ENCODE measurements at regions not wholly inside any gene's neighbourhood (a gene's known extent, or its start where the extent isn't known, plus 50 kb on each side); places are given as distances from the start of the nearest gene placed in this dataset.
A peak's percentile ranks its signal among the peaks of the same experiment; 100 is the strongest.

DNA sequence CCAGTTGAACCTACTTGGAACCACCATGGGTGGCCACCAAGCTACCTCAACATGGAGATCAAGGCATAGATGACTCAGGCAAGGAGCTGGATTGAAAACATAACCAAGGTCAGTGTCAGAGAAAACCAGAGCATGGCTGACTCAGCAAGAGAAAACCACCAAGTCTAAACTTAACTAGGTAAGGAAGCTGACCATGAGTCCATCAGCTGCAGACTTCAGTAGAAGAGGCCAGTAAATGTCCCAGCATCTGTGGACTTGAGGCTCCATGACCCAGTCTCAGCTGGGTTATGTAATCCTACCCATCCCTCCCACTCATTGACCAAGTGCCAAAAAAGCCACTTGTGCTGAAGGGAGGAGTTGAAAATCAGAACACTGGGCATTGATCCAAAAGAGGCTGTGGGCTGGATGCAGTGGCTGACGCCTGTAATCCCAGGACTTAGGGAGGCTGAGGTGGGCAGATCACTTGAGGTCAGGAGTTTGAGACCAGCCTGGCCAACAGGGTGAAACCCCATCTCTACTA, 93.7 kb upstream of the CBLN4 start:
- Histone ChIP-seq H3K4me1 (ENCODE audit: low read length) (no peaks in the 10 kb centered on the region), H3K27ac (ENCODE audit: low read length) (no peak overlapping the region), H3K79me2 (ENCODE audit: low read length) (no peaks in the 10 kb centered on the region), H4K20me1 (ENCODE audit: insufficient read depth, low read length) (no peaks in the 10 kb centered on the region), H2AFZ (ENCODE audit: low read length) (no peak overlapping the region), H3K9me3 (replicated peaks; ENCODE audit: insufficient read depth, low read length) (no peaks in the 10 kb centered on the region), H3K4me3 (ENCODE audit: low read length) (no peak overlapping the region), H3K9ac (ENCODE audit: low read length) (no peak overlapping the region), H3K27me3 (replicated peaks; ENCODE audit: insufficient read depth, low read length) (no peaks in the 10 kb centered on the region), H3K36me3 (replicated peaks; ENCODE audit: insufficient read depth, low read length) (no peaks in the 10 kb centered on the region), H3K4me2 (ENCODE audit: low read depth, low read length) (no peak overlapping the region), H3F3A (ENCODE audit: insufficient read depth, low read length) (no peaks in the 10 kb centered on the region), H3K9me2 (replicated peaks; ENCODE audit: insufficient read depth, low read length) (no peaks in the 10 kb centered on the region)
- DNase-seq, result peak; percentile 21
- TF ChIP-seq EZH2 (optimal IDR thresholded peaks at IDR 0.05; ENCODE audit: low read depth, low read length) (no peak), CTCF (IDR thresholded peaks at IDR 0.05; ENCODE audit: low read length) (no peak), EZH2phosphoT487 (IDR thresholded peaks at IDR 0.05; ENCODE audit: low read length) (no peak)

DNA sequence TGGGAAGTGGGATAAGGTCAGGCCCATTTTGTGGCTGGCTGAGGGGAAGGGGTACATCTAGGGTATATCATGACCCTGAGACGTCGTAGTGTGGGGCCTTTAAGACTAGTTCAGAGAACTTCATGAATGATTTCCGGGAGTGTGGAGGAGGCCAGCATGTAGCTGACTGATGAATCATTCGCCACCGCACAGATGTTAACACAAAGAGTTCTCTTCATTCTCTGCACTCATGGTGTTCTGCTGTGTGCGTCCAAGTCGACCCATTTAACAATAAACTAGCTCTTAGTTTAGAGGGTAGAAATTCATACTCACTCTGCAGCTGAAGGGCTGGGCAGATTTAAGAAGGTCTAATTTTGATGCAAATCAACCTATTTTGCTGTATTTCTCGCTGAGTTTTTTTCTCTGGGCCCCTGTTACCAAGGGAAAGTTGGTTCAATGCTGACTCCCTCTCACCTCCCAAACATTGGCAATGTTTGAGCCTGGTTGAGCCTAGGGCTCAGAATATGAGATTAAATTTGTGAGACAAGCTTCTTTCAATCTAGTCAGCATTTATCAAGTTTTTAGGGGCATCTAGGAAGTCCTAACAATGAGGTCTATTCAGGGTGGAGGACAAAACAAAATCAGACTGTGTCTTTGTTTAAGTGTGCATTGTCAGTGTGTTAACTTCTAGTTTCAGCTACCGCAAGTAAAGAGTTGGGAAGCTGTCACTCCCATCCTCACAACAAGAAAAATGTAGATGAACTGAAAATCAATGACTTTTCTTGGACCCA, 106.8 kb upstream of the CBLN4 start:
- no peaks in the 10 kb centered on the region for H4K20me1 ChIP-seq (ENCODE audit: insufficient read depth, low read length)
- no peak overlapping the region for H3K4me3 ChIP-seq (ENCODE audit: low read length)
- no peaks in the 10 kb centered on the region for H3K79me2 ChIP-seq (ENCODE audit: low read length)
- H3K9me2 ChIP-seq (replicated peaks; ENCODE audit: insufficient read depth, low read length), result no peaks in the 10 kb centered on the region
- no peaks in the 10 kb centered on the region for H3K9me3 ChIP-seq (replicated peaks; ENCODE audit: insufficient read depth, low read length)
- H3K27ac ChIP-seq (ENCODE audit: low read length), result no peak overlapping the region
- H3K4me2 ChIP-seq (ENCODE audit: low read depth, low read length), result no peak overlapping the region
- no peak for DNase-seq
- no peaks in the 10 kb centered on the region for H3K36me3 ChIP-seq (replicated peaks; ENCODE audit: insufficient read depth, low read length)
- H2AFZ ChIP-seq (ENCODE audit: low read length), result no peak overlapping the region
- no peaks in the 10 kb centered on the region for H3F3A ChIP-seq (ENCODE audit: insufficient read depth, low read length)
- no peak for TF ChIP-seq EZH2phosphoT487 (IDR thresholded peaks at IDR 0.05; ENCODE audit: low read length)
- no peak for TF ChIP-seq EZH2 (optimal IDR thresholded peaks at IDR 0.05; ENCODE audit: low read depth, low read length)
- no peak for TF ChIP-seq CTCF (IDR thresholded peaks at IDR 0.05; ENCODE audit: low read length)
- H3K9ac ChIP-seq (ENCODE audit: low read length), result no peak overlapping the region
- H3K27me3 ChIP-seq (replicated peaks; ENCODE audit: insufficient read depth, low read length), result no peaks in the 10 kb centered on the region
- no peaks in the 10 kb centered on the region for H3K4me1 ChIP-seq (ENCODE audit: low read length)

DNA sequence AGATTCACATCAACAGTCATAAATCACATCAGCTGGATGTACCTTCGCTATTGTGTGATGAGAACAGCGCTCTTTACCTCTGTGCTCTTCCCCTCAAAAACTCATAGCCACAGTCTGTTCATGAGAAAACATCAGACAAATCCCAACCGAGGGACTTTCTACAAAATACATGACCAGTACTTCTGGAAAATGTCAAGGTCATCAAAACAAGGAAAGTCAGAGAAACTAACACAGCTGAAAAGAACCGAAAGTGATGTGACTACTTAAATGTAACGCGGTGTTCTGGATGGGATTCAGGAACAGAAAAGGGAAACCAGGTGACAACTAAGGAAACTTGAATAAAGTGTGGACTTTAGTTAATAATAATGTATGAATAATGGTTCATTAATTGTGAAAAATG, 112.0 kb upstream of the CBLN4 start:
- no peak overlapping the region for H3K4me2 ChIP-seq (ENCODE audit: low read depth, low read length)
- no peak overlapping the region for H3K27ac ChIP-seq (ENCODE audit: low read length)
- H3K4me3 ChIP-seq (ENCODE audit: low read length), result no peak overlapping the region
- no peak overlapping the region for H2AFZ ChIP-seq (ENCODE audit: low read length)
- no peak for DNase-seq
- no peaks in the 10 kb centered on the region for H3K36me3 ChIP-seq (replicated peaks; ENCODE audit: insufficient read depth, low read length)
- TF ChIP-seq CTCF (IDR thresholded peaks at IDR 0.05; ENCODE audit: low read length) (no peak), EZH2phosphoT487 (IDR thresholded peaks at IDR 0.05; ENCODE audit: low read length) (no peak), EZH2 (optimal IDR thresholded peaks at IDR 0.05; ENCODE audit: low read depth, low read length) (no peak)
- no peaks in the 10 kb centered on the region for H3K79me2 ChIP-seq (ENCODE audit: low read length)
- no peaks in the 10 kb centered on the region for H3K9me2 ChIP-seq (replicated peaks; ENCODE audit: insufficient read depth, low read length)
- H4K20me1 ChIP-seq (ENCODE audit: insufficient read depth, low read length), result no peaks in the 10 kb centered on the region
- no peaks in the 10 kb centered on the region for H3K9me3 ChIP-seq (replicated peaks; ENCODE audit: insufficient read depth, low read length)
- H3K9ac ChIP-seq (ENCODE audit: low read length), result no peak overlapping the region
- H3K27me3 ChIP-seq (replicated peaks; ENCODE audit: insufficient read depth, low read length), result no peaks in the 10 kb centered on the region
- no peaks in the 10 kb centered on the region for H3F3A ChIP-seq (ENCODE audit: insufficient read depth, low read length)
- no peaks in the 10 kb centered on the region for H3K4me1 ChIP-seq (ENCODE audit: low read length)
